ENCODE measurements at regions not wholly inside any gene's neighbourhood (a gene's known extent, or its start where the extent isn't known, plus 50 kb on each side); places are given as distances from the start of the nearest gene placed in this dataset.

- intact Hi-C loops (cut with DNase I), result no loop called here
- DNase-seq (ENCODE audit: extremely low spot score in 2 of 2), result no peak
- TF ChIP-seq POLR2A (IDR thresholded peaks at IDR 0.05) (no peak), CTCF (IDR thresholded peaks at IDR 0.05) (no peak), POLR2AphosphoS5 (IDR thresholded peaks at IDR 0.05; ENCODE audit: insufficient read depth in 1 of 2, low read depth in 1 of 2) (no peak)
- H3K4me1 ChIP-seq, result no peaks in the 10 kb centered on the region
- no peaks in the 10 kb centered on the region for H3K36me3 ChIP-seq
- H3K27me3 ChIP-seq, result no peaks in the 10 kb centered on the region
- H3K4me3 ChIP-seq, result no peak overlapping the region
- H3K27ac ChIP-seq, result no peak overlapping the region
- H3K9me3 ChIP-seq, result no peaks in the 10 kb centered on the region
Measured at GRCh38 chr19:28228854-28229253, 984.1 kb downstream of the UQCRFS1 start.

- no peaks in the 10 kb centered on the region for H3K27me3 ChIP-seq
- TF ChIP-seq POLR2AphosphoS5 (IDR thresholded peaks at IDR 0.05; ENCODE audit: insufficient read depth in 1 of 2, low read depth in 1 of 2) (no peak), POLR2A (IDR thresholded peaks at IDR 0.05) (no peak), CTCF (IDR thresholded peaks at IDR 0.05) (no peak)
- no peak for DNase-seq (ENCODE audit: extremely low spot score in 2 of 2)
- no peaks in the 10 kb centered on the region for H3K4me1 ChIP-seq
- H3K27ac ChIP-seq, result no peak overlapping the region
- no peaks in the 10 kb centered on the region for H3K9me3 ChIP-seq
- intact Hi-C loops (cut with DNase I), result no loop called here
- H3K36me3 ChIP-seq, result no peaks in the 10 kb centered on the region
- no peak overlapping the region for H3K4me3 ChIP-seq
Measured at GRCh38 chr19:28224441-28224840, 988.5 kb downstream of the UQCRFS1 start.

GRCh38 chr19:28221736-28222135 lies 991.2 kb downstream of the UQCRFS1 start:
- no peak for TF ChIP-seq POLR2AphosphoS5 (IDR thresholded peaks at IDR 0.05; ENCODE audit: insufficient read depth in 1 of 2, low read depth in 1 of 2)
- no peak for TF ChIP-seq POLR2A (IDR thresholded peaks at IDR 0.05)
- no peak for TF ChIP-seq CTCF (IDR thresholded peaks at IDR 0.05)
- Histone ChIP-seq H3K27me3 (no peaks in the 10 kb centered on the region), H3K4me3 (no peak overlapping the region), H3K9me3 (no peaks in the 10 kb centered on the region), H3K36me3 (no peaks in the 10 kb centered on the region), H3K4me1 (no peaks in the 10 kb centered on the region), H3K27ac (no peak overlapping the region)
- intact Hi-C loops (cut with DNase I), result no loop called here
- no peak for DNase-seq (ENCODE audit: extremely low spot score in 2 of 2)

GRCh38 chr19:28218728-28219127 lies 994.2 kb downstream of the UQCRFS1 start:
- H3K9me3 ChIP-seq, result no peaks in the 10 kb centered on the region
- no peaks in the 10 kb centered on the region for H3K36me3 ChIP-seq
- H3K4me3 ChIP-seq, result no peak overlapping the region
- intact Hi-C loops (cut with DNase I), result no loop called here
- no peak for DNase-seq (ENCODE audit: extremely low spot score in 2 of 2)
- H3K27ac ChIP-seq, result no peak overlapping the region
- no peaks in the 10 kb centered on the region for H3K4me1 ChIP-seq
- no peak for TF ChIP-seq POLR2A (IDR thresholded peaks at IDR 0.05)
- TF ChIP-seq CTCF (IDR thresholded peaks at IDR 0.05), result no peak
- no peak for TF ChIP-seq POLR2AphosphoS5 (IDR thresholded peaks at IDR 0.05; ENCODE audit: insufficient read depth in 1 of 2, low read depth in 1 of 2)
- H3K27me3 ChIP-seq, result no peaks in the 10 kb centered on the region

GRCh38 chr19:28217022-28217421 lies 995.9 kb downstream of the UQCRFS1 start:
- Histone ChIP-seq H3K4me1 (no peaks in the 10 kb centered on the region), H3K27ac (no peak overlapping the region), H3K27me3 (no peaks in the 10 kb centered on the region), H3K4me3 (no peak overlapping the region), H3K9me3 (no peaks in the 10 kb centered on the region), H3K36me3 (no peaks in the 10 kb centered on the region)
- intact Hi-C loops (cut with DNase I), result no loop called here
- DNase-seq (ENCODE audit: extremely low spot score in 2 of 2), result no peak
- TF ChIP-seq POLR2A (IDR thresholded peaks at IDR 0.05) (no peak), CTCF (IDR thresholded peaks at IDR 0.05) (no peak), POLR2AphosphoS5 (IDR thresholded peaks at IDR 0.05; ENCODE audit: insufficient read depth in 1 of 2, low read depth in 1 of 2) (no peak)

All from vagina (tissue), 2 donors.